ENCODE measurements at regions not wholly inside any gene's neighbourhood (a gene's known extent, or its start where the extent isn't known, plus 50 kb on each side); places are given as distances from the start of the nearest gene placed in this dataset.
"Not testable (repeated sequence)": the region's sequence is repeated elsewhere in the genome, so short reads cannot be mapped to it uniquely, and the experiment has no call there.

- DNase-seq, result no peak
These were observed 125.3 kb downstream of the BDH1 start for GRCh38 chr3:197430502-197430901.

- DNase-seq, result no peak
These were observed 126.8 kb downstream of the BDH1 start for GRCh38 chr3:197428952-197429351.

GRCh38 chr3:197428117-197428801, 127.5 kb downstream of the BDH1 start:
- no peak for DNase-seq

GRCh38 chr3:197427021-197427420, 128.6 kb upstream of the DLG1 start:
- no peak for DNase-seq

GRCh38 chr3:197426121-197426566, 127.7 kb upstream of the DLG1 start:
- no peak for DNase-seq

GRCh38 chr3:197425485-197426120, 127.2 kb upstream of the DLG1 start:
- no peak for DNase-seq

GRCh38 chr3:197424674-197425484, 126.5 kb upstream of the DLG1 start:
- no peak for DNase-seq

GRCh38 chr3:197424266-197424665, 125.9 kb upstream of the DLG1 start:
- DNase-seq, result no peak

GRCh38 chr3:197423376-197423775, 125.0 kb upstream of the DLG1 start:
- DNase-seq, result no peak

GRCh38 chr3:197422506-197422905, 124.1 kb upstream of the DLG1 start:
- DNase-seq, result no peak

GRCh38 chr3:197421021-197421420, 122.6 kb upstream of the DLG1 start:
- DNase-seq, result no peak

GRCh38 chr3:197420566-197420965, 122.2 kb upstream of the DLG1 start:
- no peak for DNase-seq

- DNase-seq, result no peak
These were observed 121.7 kb upstream of the DLG1 start for GRCh38 chr3:197420115-197420514.

- DNase-seq, result no peak
These were observed 121.3 kb upstream of the DLG1 start for GRCh38 chr3:197419696-197420095.

- no peak for DNase-seq
These were observed 119.7 kb upstream of the DLG1 start for GRCh38 chr3:197417911-197418618.

- no peak for DNase-seq
These were observed 119.0 kb upstream of the DLG1 start for GRCh38 chr3:197417441-197417840.

GRCh38 chr3:197411899-197412298, 113.5 kb upstream of the DLG1 start:
- DNase-seq, result not testable (repeated sequence)

GRCh38 chr3:197410170-197410569, 111.8 kb upstream of the DLG1 start:
- DNase-seq, result not testable (repeated sequence)

GRCh38 chr3:197408177-197408957, 110.0 kb upstream of the DLG1 start:
- DNase-seq, result no peak

GRCh38 chr3:197407526-197407925, 109.1 kb upstream of the DLG1 start:
- no peak for DNase-seq

GRCh38 chr3:197407053-197407452, 108.6 kb upstream of the DLG1 start:
- DNase-seq, result no peak

- DNase-seq, result no peak
These were observed 107.9 kb upstream of the DLG1 start for GRCh38 chr3:197406266-197406665.
